A549 (cell line): ENCODE measurements at regions not wholly inside any gene's neighbourhood (a gene's known extent, or its start where the extent isn't known, plus 50 kb on each side); places are given as distances from the start of the nearest gene placed in this dataset.

ENCODE experiments used
- ATAC-seq, 2 experiments: fragments of 200-7000 bp in 1 of 2; fragments of >200 bp in 1 of 2; cut with Nextera tagmentation in 1 of 2; cut with Tn5 transposase in 1 of 2; 3 replicates each; pipeline versions ENCODE4 v1.8.0 to v1.9.1; 2018 to 2020; ENCODE audit warnings: mild to moderate bottlenecking in 1 of 2, moderate library complexity in 1 of 2
- CTCF ChIA-PET: fragments of 300-600 bp; sonication (Branson Sonifier 250); formaldehyde crosslinking; extraction: SDS; loops from one replicate; lab custom pipeline; 2021; ENCODE audit warnings: antibody characterized with exemption, inconsistent platforms; lab: Yijun Ruan, JAX
- POLR2A ChIA-PET: fragments of 350-600 bp; formaldehyde crosslinking; extraction: SDS; loops from one replicate; lab custom pipeline; 2021; ENCODE audit warnings: antibody characterized with exemption, inconsistent platforms; lab: Yijun Ruan, JAX
- DNase-seq, 2 experiments: peaks; one replicate each; pipeline versions ENCODE4 v3.0.0 to v3.0.0-alpha.2; 2011 to 2016; ENCODE audit warnings: low read depth in 1 of 2, low spot score in 1 of 2
- FAIRE-seq: peaks from 2 replicates; lab custom pipeline; 2011; peaks lifted over from hg19 to GRCh38; lab: Jason Lieb, UNC
- H3K27ac ChIP-seq, 2 experiments: fragments of >200 bp; sonication (Bioruptor Twin); formaldehyde crosslinking; 3 replicates each; pipeline ENCODE4 v1.5.1; 2016 to 2017
- H3K4me1 ChIP-seq: fragments of >200 bp; sonication (Bioruptor Twin); formaldehyde crosslinking; 3 replicates; pipeline ENCODE4 v1.6.1; 2016
- H3K4me2 ChIP-seq: fragments of >200 bp; sonication (Bioruptor Twin); formaldehyde crosslinking; 3 replicates; pipeline ENCODE4 v1.6.1; 2016
- H3K4me3 ChIP-seq: fragments of >200 bp; sonication (Bioruptor Twin); formaldehyde crosslinking; 3 replicates; pipeline ENCODE4 v1.5.1; 2016
- H3K9me3 ChIP-seq: fragments of >200 bp; sonication (Bioruptor Twin); formaldehyde crosslinking; 3 replicates; pipeline ENCODE4 v1.6.1; 2016
- ATOH8 ChIP-seq: fragments of 250-450 bp; sonication (Bioruptor Pico); IDR thresholded peaks from 2 replicates; pipeline ENCODE4 v1.5.0; 2020; ENCODE audit warnings: low read depth, mild to moderate bottlenecking, moderate library complexity
- BHLHE40 ChIP-seq: IDR thresholded peaks from 2 replicates; pipeline ENCODE4 v1.6.1; 2012; ENCODE audit warnings: low read depth, low read length, inconsistent platforms
- CBX8 ChIP-seq: fragments of 200-600 bp; sonication (generic); IDR thresholded peaks from 2 replicates; pipeline ENCODE4 v1.6.1; 2016
- CEBPB ChIP-seq, 2 experiments: fragments of >200 bp in 1 of 2; sonication (Bioruptor Twin) in 1 of 2; formaldehyde crosslinking in 1 of 2; IDR thresholded peaks; 2 replicates each; pipeline ENCODE4 v1.6.1; 2012 to 2016
- CHD2 ChIP-seq: fragments of 150-350 bp; IDR thresholded peaks from 2 replicates; pipeline ENCODE4 v1.6.1; 2014; ENCODE audit warnings: low read length; ENCODE audit not compliant: partially characterized antibody
- CHD4 ChIP-seq: fragments of 200-600 bp; sonication (generic); IDR thresholded peaks from 2 replicates; pipeline ENCODE4 v1.6.1; 2016; ENCODE audit warnings: antibody characterized with exemption, mild to moderate bottlenecking, borderline replicate concordance
- CTCF ChIP-seq: fragments of >200 bp; sonication (Bioruptor Twin); formaldehyde crosslinking; IDR thresholded peaks from 3 replicates; pipeline ENCODE4 v1.5.1; 2016
- E2F6 ChIP-seq: IDR thresholded peaks from 2 replicates; pipeline ENCODE4 v1.6.1; 2012; ENCODE audit warnings: low read depth, borderline replicate concordance
- EHMT2 ChIP-seq: fragments of 200-600 bp; sonication (generic); IDR thresholded peaks from 2 replicates; pipeline ENCODE4 v1.6.1; 2016; ENCODE audit warnings: antibody characterized with exemption, low read depth, mild to moderate bottlenecking, moderate library complexity
- ELK1 ChIP-seq: fragments of 150-350 bp; IDR thresholded peaks from 2 replicates; pipeline ENCODE4 v1.6.1; 2014; ENCODE audit warnings: low read depth, mild to moderate bottlenecking, low read length
- ESRRA ChIP-seq: fragments of 150-350 bp; IDR thresholded peaks from 2 replicates; pipeline ENCODE4 v1.6.1; 2014; ENCODE audit warnings: mild to moderate bottlenecking, low read length, borderline replicate concordance
- FOSL2 ChIP-seq, 2 experiments: fragments of 450-650 bp in 1 of 2; fragments of >200 bp in 1 of 2; sonication (Bioruptor Twin) in 1 of 2; formaldehyde crosslinking; IDR thresholded peaks; 2 replicates each; pipeline versions ENCODE4 v1.5.0 to v1.6.1; 2016 to 2020; ENCODE audit warnings: mild to moderate bottlenecking in 1 of 2, moderate library complexity in 1 of 2
- HEYL ChIP-seq: fragments of 250-450 bp; sonication (Bioruptor Pico); IDR thresholded peaks from 2 replicates; pipeline ENCODE4 v1.8.0; 2021; ENCODE audit warnings: mild to moderate bottlenecking, moderate library complexity
- JUNB ChIP-seq: fragments of >200 bp; sonication (Bioruptor Twin); formaldehyde crosslinking; IDR thresholded peaks from 2 replicates; pipeline ENCODE4 v1.6.1; 2016
- KDM1A ChIP-seq: fragments of 200-600 bp; sonication (generic); IDR thresholded peaks from 2 replicates; pipeline ENCODE4 v1.6.1; 2016; ENCODE audit warnings: low read depth, mild to moderate bottlenecking
- MAFK ChIP-seq: fragments of 450-650 bp; IDR thresholded peaks from 2 replicates; pipeline ENCODE4 v1.6.1; 2014; ENCODE audit not compliant: partially characterized antibody
- MAZ ChIP-seq: fragments of 150-350 bp; IDR thresholded peaks from 2 replicates; pipeline ENCODE4 v1.6.1; 2014; ENCODE audit warnings: antibody characterized with exemption, low read depth, low read length, borderline replicate concordance
- NPAS2 ChIP-seq: fragments of 250-450 bp; sonication (Bioruptor Pico); IDR thresholded peaks from 2 replicates; pipeline ENCODE4 v1.8.0; 2022; ENCODE audit warnings: mild to moderate bottlenecking, moderate library complexity, borderline replicate concordance
- NR3C1 ChIP-seq: fragments of >200 bp; sonication (Bioruptor Twin); formaldehyde crosslinking; IDR thresholded peaks from 3 replicates; pipeline ENCODE4 v1.6.1; 2017
- PHF8 ChIP-seq: fragments of 200-600 bp; sonication (generic); IDR thresholded peaks from 2 replicates; pipeline ENCODE4 v1.6.1; 2016; ENCODE audit warnings: low read depth, mild to moderate bottlenecking, antibody characterized with exemption, moderate library complexity, borderline replicate concordance
- POLR2A ChIP-seq: IDR thresholded peaks from 2 replicates; pipeline ENCODE4 v1.6.1; 2012; ENCODE audit warnings: mild to moderate bottlenecking, low read length
- POLR2AphosphoS2 ChIP-seq: conservative IDR thresholded peaks from 2 replicates; pipeline ENCODE4 v1.6.1; 2012; ENCODE audit warnings: low read length, improper control_type of control experiment, inconsistent platforms
- RCOR1 ChIP-seq: fragments of 150-350 bp; IDR thresholded peaks from 2 replicates; pipeline ENCODE4 v1.6.1; 2014; ENCODE audit warnings: antibody characterized with exemption, low read length, low read depth
- RFX5 ChIP-seq: fragments of 450-650 bp; IDR thresholded peaks from 2 replicates; pipeline ENCODE4 v1.7.1; 2014; ENCODE audit warnings: antibody characterized with exemption, mild to moderate bottlenecking, moderate library complexity
- RNF2 ChIP-seq: fragments of 200-600 bp; sonication (generic); IDR thresholded peaks from 2 replicates; pipeline ENCODE4 v1.6.1; 2016; ENCODE audit warnings: low read depth, mild to moderate bottlenecking, antibody characterized with exemption, moderate library complexity, borderline replicate concordance
- SREBF2 ChIP-seq: fragments of 450-650 bp; IDR thresholded peaks from 2 replicates; pipeline ENCODE4 v1.6.1; 2014; ENCODE audit warnings: mild to moderate bottlenecking, moderate library complexity
- ZFP36 ChIP-seq: fragments of 450-650 bp; IDR thresholded peaks from 2 replicates; pipeline ENCODE4 v1.6.1; 2014; ENCODE audit warnings: borderline replicate concordance; ENCODE audit not compliant: partially characterized antibody
- WGBS: methylation state at CpG from one replicate; pipeline ENCODE4 v1.1.6; 2017; ENCODE audit errors: missing lambda C conversion rate; 5-methylcytosine and 5-hydroxymethylcytosine counted together

GRCh38 chr11:112615891-112616290 is 345.3 kb upstream of the NCAM1 start:
- H3K4me1 ChIP-seq = peaks cover 6% of the 10 kb centered on the region; the same call in 2 of the 3 replicates
- H3K9me3 ChIP-seq = no peaks in the 10 kb centered on the region
- FAIRE-seq = no peak
- H3K4me2 ChIP-seq = no peak overlapping the region
- H3K4me3 ChIP-seq = no peak overlapping the region
- H3K27ac ChIP-seq = no peak overlapping the region
- TF ChIP-seq MAZ = no peak
- TF ChIP-seq FOSL2 (IDR thresholded peaks at IDR 0.05) = no peak
- no peak for TF ChIP-seq FOSL2 (CRISPR knock-in tag; IDR thresholded peaks at IDR 0.05)
- TF ChIP-seq CHD2 = no peak
- no peak for TF ChIP-seq JUNB
- no peak for TF ChIP-seq EHMT2
- no peak for TF ChIP-seq CHD4
- TF ChIP-seq NR3C1 = no peak
- no peak for TF ChIP-seq CEBPB (IDR thresholded peaks at IDR 0.05)
- no peak for TF ChIP-seq ESRRA
- no peak for TF ChIP-seq ATOH8 (CRISPR knock-in tag)
- TF ChIP-seq ZFP36 = no peak
- TF ChIP-seq E2F6 = no peak
- TF ChIP-seq BHLHE40 = no peak
- TF ChIP-seq, all 56 proteins: peak for 0
- POLR2A ChIA-PET = no interaction called here
- no peak for ATAC-seq
- no peak for DNase-seq
- CTCF ChIA-PET = no interaction called here

GRCh38 chr11:112616327-112617097 is 344.7 kb upstream of the NCAM1 start:
- DNase-seq = no peak
- FAIRE-seq = no peak
- no peak for TF ChIP-seq MAZ
- TF ChIP-seq NPAS2 = no peak
- TF ChIP-seq POLR2A = no peak
- no peak for TF ChIP-seq ESRRA
- no peak for TF ChIP-seq HEYL
- no peak for TF ChIP-seq PHF8
- TF ChIP-seq MAFK = no peak
- no peak for TF ChIP-seq JUNB
- TF ChIP-seq POLR2AphosphoS2 = no peak
- no peak for TF ChIP-seq ELK1
- no peak for TF ChIP-seq SREBF2
- TF ChIP-seq CBX8 = no peak
- no peak for TF ChIP-seq RNF2
- no peak for TF ChIP-seq RCOR1
- TF ChIP-seq ATOH8 (CRISPR knock-in tag) = no peak
- TF ChIP-seq RFX5 = no peak
- TF ChIP-seq E2F6 = no peak
- no peak for TF ChIP-seq KDM1A
- no peak for TF ChIP-seq CTCF
- ATAC-seq = no peak
- H3K4me1 ChIP-seq = peaks cover 6% of the 10 kb centered on the region; the same call in 2 of the 3 replicates
- WGBS = 22% methylated on average over 4 of the region's 4 CpGs
- CTCF ChIA-PET = interaction anchor here (0.9 kb wide), 1 partner anchor 29 kb away, joined by 3 read pairs; no protein-coding TSS in a partner anchor
- POLR2A ChIA-PET = no interaction called here
- no peak overlapping the region for H3K27ac ChIP-seq
- no peak overlapping the region for H3K4me2 ChIP-seq
- H3K4me3 ChIP-seq = no peak overlapping the region
- no peaks in the 10 kb centered on the region for H3K9me3 ChIP-seq
